Liver (tissue), 8 donors: ENCODE measurements at regions not wholly inside any gene's neighbourhood (a gene's known extent, or its start where the extent isn't known, plus 50 kb on each side); places are given as distances from the start of the nearest gene placed in this dataset.

Experiments used
- DNase-seq: peaks from one replicate; pipeline ENCODE4 v3.0.0-alpha.2; 2017; ENCODE audit warnings: low spot score
- H3K27ac ChIP-seq, 2 donors: one replicate each; pipeline ENCODE4 v1.7.0; 2013; ENCODE audit warnings: inconsistent platforms in 2 of 2, low read length in 2 of 2, control low read depth in 1 of 2, low read depth in 1 of 2, mild to moderate bottlenecking in 1 of 2
- H3K27me3 ChIP-seq, 4 donors: one replicate each; pipeline versions ENCODE4 v1.6.1 to v1.7.0; 2013; ENCODE audit warnings: low read length in 3 of 4, inconsistent platforms in 1 of 4, mild to moderate bottlenecking in 1 of 4, moderate library complexity in 1 of 4; ENCODE audit not compliant: control insufficient read depth in 4 of 4, insufficient read depth in 4 of 4
- H3K36me3 ChIP-seq, 4 donors: one replicate each; pipeline versions ENCODE4 v1.6.1 to v1.7.0; 2013; ENCODE audit warnings: low read length in 3 of 4, mild to moderate bottlenecking in 3 of 4, low read depth in 1 of 4, moderate library complexity in 1 of 4; ENCODE audit not compliant: control insufficient read depth in 4 of 4, insufficient read depth in 3 of 4
- H3K4me1 ChIP-seq, 4 donors: one replicate each; pipeline versions ENCODE4 v1.6.1 to v1.7.0; 2013; ENCODE audit warnings: low read length in 3 of 4, mild to moderate bottlenecking in 3 of 4, moderate library complexity in 1 of 4; ENCODE audit not compliant: control insufficient read depth in 4 of 4, insufficient read depth in 4 of 4
- H3K4me3 ChIP-seq, 3 donors: one replicate each; pipeline versions ENCODE4 v1.6.1 to v1.7.0; 2013; ENCODE audit warnings: low read length in 3 of 3, control low read depth in 1 of 3, low read depth in 1 of 3, mild to moderate bottlenecking in 1 of 3
- H3K9ac ChIP-seq, 2 donors: one replicate each; pipeline ENCODE4 v1.7.0; 2013; ENCODE audit warnings: low read length in 2 of 2, mild to moderate bottlenecking in 2 of 2, moderate library complexity in 2 of 2, control low read depth in 1 of 2, low read depth in 1 of 2
- H3K9me3 ChIP-seq, 4 donors: one replicate each; pipeline versions ENCODE4 v1.6.1 to v1.7.0; 2013; ENCODE audit warnings: low read length in 3 of 4; ENCODE audit not compliant: control insufficient read depth in 4 of 4
- EGR1 ChIP-seq, 2 donors: IDR thresholded peaks; 2 replicates each; pipeline ENCODE4 v1.6.1; 2016 to 2018; ENCODE audit warnings: antibody characterized with exemption in 2 of 2, low read depth in 2 of 2
- FOXA1 ChIP-seq: IDR thresholded peaks from 2 replicates; pipeline ENCODE4 v1.6.1; 2016; ENCODE audit warnings: antibody characterized with exemption
- FOXA2 ChIP-seq: IDR thresholded peaks from 2 replicates; pipeline ENCODE4 v1.6.1; 2016; ENCODE audit warnings: antibody characterized with exemption
- HNF4A ChIP-seq, 2 donors: conservative IDR thresholded peaks; 2 replicates each; pipeline ENCODE4 v1.6.1; 2016; ENCODE audit warnings: antibody characterized with exemption in 2 of 2, mild to moderate bottlenecking in 2 of 2
- HNF4G ChIP-seq: IDR thresholded peaks from 2 replicates; pipeline ENCODE4 v1.6.1; 2016; ENCODE audit warnings: antibody characterized with exemption
- JUND ChIP-seq, 2 donors: IDR thresholded peaks; 2 replicates each; pipeline ENCODE4 v1.6.1; 2016; ENCODE audit warnings: antibody characterized with exemption in 2 of 2
- NR2F2 ChIP-seq: IDR thresholded peaks from 2 replicates; pipeline ENCODE4 v1.6.1; 2016; ENCODE audit warnings: antibody characterized with exemption
- RAD21 ChIP-seq, 2 donors: IDR thresholded peaks; 2 replicates each; pipeline ENCODE4 v1.6.1; 2016; ENCODE audit warnings: antibody characterized with exemption in 2 of 2, mild to moderate bottlenecking in 2 of 2
- RXRA ChIP-seq, 2 donors: IDR thresholded peaks; 2 replicates each; pipeline ENCODE4 v1.6.1; 2017 to 2018; ENCODE audit warnings: antibody characterized with exemption in 2 of 2, mild to moderate bottlenecking in 1 of 2
- SP1 ChIP-seq: IDR thresholded peaks from 2 replicates; pipeline ENCODE4 v1.6.1; 2018; ENCODE audit warnings: antibody characterized with exemption, mild to moderate bottlenecking
- TAF1 ChIP-seq: conservative IDR thresholded peaks from 2 replicates; pipeline ENCODE4 v1.6.1; 2016; ENCODE audit warnings: antibody characterized with exemption, mild to moderate bottlenecking
- YY1 ChIP-seq: IDR thresholded peaks from 2 replicates; pipeline ENCODE4 v1.6.1; 2016; ENCODE audit warnings: antibody characterized with exemption, mild to moderate bottlenecking
- WGBS: extraction: QIAGEN DNeasy Blood & Tissue Kit; methylation state at CpG from one replicate; pipeline ENCODE4 v1.1.7; 2013; 5-methylcytosine and 5-hydroxymethylcytosine counted together
- TF ChIP-seq, protein P1 (sequence below): IDR thresholded peaks from 2 replicates; pipeline ENCODE4 v1.6.1; 2016; ENCODE audit warnings: antibody characterized with exemption, mild to moderate bottlenecking
- TF ChIP-seq, protein P2 (sequence below): fragments of 150-350 bp; IDR thresholded peaks from 2 replicates; pipeline ENCODE4 v1.5.1; 2017; ENCODE audit warnings: improper control_type of control experiment, low read depth, low read length; ENCODE audit not compliant: missing input control
- TF ChIP-seq, protein P3 (sequence below): IDR thresholded peaks from 2 replicates; pipeline ENCODE4 v1.6.1; 2016; ENCODE audit warnings: antibody characterized with exemption
- TF ChIP-seq, protein P4 (sequence below): IDR thresholded peaks from 2 replicates; pipeline ENCODE4 v1.6.1; 2016; ENCODE audit warnings: antibody characterized with exemption
- TF ChIP-seq, protein P5 (sequence below): IDR thresholded peaks from 2 replicates; pipeline ENCODE4 v1.6.1; 2016; ENCODE audit warnings: antibody characterized with exemption
- donor health status: healthy.
- donor health status: healthy.
- donor health status: healthy.
- donor health status: healthy.
- donor health status: healthy.

DNA sequence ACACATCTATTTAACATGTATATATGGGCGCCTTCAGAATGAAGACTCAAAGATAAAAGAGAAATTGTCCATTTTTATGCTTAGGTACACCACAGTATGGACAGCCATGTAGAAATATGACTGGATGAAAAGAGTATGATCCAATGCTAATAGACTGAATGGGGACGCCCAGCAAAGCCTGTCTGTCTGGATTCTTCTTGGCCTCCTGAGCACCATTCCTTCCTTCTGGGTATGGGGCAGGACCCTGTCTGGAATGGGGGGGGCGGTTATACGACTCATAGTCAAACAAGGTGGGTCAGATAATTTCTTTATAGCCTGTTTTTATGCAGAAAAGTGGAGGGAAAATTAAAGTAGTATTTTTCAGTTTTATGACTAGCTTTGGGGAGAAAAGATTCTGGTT lies 81.2 kb upstream of the ABCD3 start:
- H3K9me3 ChIP-seq, result no peaks in the 10 kb centered on the region
- 90% methylated on average over 4 of the region's 4 CpGs for WGBS
- TF ChIP-seq HNF4G (no peak), JUND (IDR thresholded peaks at IDR 0.05) (no peak), NR2F2 (no peak), FOXA1 (no peak), FOXA2 (no peak), SP1 (no peak), RAD21 (IDR thresholded peaks at IDR 0.05) (no peak), YY1 (no peak), TAF1 (no peak), HNF4A (conservative IDR thresholded peaks at IDR 0.05) (no peak)
- TF ChIP-seq, protein P1, sequence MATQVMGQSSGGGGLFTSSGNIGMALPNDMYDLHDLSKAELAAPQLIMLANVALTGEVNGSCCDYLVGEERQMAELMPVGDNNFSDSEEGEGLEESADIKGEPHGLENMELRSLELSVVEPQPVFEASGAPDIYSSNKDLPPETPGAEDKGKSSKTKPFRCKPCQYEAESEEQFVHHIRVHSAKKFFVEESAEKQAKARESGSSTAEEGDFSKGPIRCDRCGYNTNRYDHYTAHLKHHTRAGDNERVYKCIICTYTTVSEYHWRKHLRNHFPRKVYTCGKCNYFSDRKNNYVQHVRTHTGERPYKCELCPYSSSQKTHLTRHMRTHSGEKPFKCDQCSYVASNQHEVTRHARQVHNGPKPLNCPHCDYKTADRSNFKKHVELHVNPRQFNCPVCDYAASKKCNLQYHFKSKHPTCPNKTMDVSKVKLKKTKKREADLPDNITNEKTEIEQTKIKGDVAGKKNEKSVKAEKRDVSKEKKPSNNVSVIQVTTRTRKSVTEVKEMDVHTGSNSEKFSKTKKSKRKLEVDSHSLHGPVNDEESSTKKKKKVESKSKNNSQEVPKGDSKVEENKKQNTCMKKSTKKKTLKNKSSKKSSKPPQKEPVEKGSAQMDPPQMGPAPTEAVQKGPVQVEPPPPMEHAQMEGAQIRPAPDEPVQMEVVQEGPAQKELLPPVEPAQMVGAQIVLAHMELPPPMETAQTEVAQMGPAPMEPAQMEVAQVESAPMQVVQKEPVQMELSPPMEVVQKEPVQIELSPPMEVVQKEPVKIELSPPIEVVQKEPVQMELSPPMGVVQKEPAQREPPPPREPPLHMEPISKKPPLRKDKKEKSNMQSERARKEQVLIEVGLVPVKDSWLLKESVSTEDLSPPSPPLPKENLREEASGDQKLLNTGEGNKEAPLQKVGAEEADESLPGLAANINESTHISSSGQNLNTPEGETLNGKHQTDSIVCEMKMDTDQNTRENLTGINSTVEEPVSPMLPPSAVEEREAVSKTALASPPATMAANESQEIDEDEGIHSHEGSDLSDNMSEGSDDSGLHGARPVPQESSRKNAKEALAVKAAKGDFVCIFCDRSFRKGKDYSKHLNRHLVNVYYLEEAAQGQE, result no peak
- TF ChIP-seq, protein P2, sequence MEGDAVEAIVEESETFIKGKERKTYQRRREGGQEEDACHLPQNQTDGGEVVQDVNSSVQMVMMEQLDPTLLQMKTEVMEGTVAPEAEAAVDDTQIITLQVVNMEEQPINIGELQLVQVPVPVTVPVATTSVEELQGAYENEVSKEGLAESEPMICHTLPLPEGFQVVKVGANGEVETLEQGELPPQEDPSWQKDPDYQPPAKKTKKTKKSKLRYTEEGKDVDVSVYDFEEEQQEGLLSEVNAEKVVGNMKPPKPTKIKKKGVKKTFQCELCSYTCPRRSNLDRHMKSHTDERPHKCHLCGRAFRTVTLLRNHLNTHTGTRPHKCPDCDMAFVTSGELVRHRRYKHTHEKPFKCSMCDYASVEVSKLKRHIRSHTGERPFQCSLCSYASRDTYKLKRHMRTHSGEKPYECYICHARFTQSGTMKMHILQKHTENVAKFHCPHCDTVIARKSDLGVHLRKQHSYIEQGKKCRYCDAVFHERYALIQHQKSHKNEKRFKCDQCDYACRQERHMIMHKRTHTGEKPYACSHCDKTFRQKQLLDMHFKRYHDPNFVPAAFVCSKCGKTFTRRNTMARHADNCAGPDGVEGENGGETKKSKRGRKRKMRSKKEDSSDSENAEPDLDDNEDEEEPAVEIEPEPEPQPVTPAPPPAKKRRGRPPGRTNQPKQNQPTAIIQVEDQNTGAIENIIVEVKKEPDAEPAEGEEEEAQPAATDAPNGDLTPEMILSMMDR, result no peak
- TF ChIP-seq, protein P3, sequence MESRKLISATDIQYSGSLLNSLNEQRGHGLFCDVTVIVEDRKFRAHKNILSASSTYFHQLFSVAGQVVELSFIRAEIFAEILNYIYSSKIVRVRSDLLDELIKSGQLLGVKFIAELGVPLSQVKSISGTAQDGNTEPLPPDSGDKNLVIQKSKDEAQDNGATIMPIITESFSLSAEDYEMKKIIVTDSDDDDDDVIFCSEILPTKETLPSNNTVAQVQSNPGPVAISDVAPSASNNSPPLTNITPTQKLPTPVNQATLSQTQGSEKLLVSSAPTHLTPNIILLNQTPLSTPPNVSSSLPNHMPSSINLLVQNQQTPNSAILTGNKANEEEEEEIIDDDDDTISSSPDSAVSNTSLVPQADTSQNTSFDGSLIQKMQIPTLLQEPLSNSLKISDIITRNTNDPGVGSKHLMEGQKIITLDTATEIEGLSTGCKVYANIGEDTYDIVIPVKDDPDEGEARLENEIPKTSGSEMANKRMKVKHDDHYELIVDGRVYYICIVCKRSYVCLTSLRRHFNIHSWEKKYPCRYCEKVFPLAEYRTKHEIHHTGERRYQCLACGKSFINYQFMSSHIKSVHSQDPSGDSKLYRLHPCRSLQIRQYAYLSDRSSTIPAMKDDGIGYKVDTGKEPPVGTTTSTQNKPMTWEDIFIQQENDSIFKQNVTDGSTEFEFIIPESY, result no peak
- TF ChIP-seq, protein P4, sequence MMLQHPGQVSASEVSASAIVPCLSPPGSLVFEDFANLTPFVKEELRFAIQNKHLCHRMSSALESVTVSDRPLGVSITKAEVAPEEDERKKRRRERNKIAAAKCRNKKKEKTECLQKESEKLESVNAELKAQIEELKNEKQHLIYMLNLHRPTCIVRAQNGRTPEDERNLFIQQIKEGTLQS, result no peak

DNA sequence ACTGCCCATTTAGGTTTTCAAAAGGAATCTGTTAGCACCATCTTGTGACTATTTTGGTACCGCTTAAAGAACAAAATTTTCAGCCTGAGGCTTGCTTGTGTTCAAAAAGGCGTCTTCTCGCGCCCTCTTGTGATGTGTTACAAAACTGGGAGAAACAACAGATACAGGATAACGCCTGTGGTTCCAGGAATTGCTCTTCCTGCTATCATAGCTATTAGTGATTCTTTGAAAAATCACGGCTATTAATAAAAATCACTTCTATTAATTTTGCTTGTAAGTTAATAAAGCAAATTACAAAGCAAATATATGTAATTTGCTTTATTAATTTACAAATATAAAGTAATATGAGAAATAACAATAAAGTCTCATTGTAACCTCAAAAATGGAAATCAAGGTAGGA lies 82.2 kb upstream of the ABCD3 start:
- Histone ChIP-seq H3K4me3 (no peak overlapping the region), H3K27me3 (no peaks in the 10 kb centered on the region), H3K9ac (peak overlapping the region in 1 of 2 donors; percentile 39), H3K36me3 (no peaks in the 10 kb centered on the region), H3K27ac (no peak overlapping the region), H3K4me1 (no peaks in the 10 kb centered on the region), H3K9me3 (no peaks in the 10 kb centered on the region)
- 1% methylated on average over 6 of the region's 6 CpGs for WGBS
- no peak for DNase-seq
- no peak for TF ChIP-seq EGR1 (IDR thresholded peaks at IDR 0.05; ENCODE audit: low read depth in 2 of 2)
- TF ChIP-seq, protein P5, sequence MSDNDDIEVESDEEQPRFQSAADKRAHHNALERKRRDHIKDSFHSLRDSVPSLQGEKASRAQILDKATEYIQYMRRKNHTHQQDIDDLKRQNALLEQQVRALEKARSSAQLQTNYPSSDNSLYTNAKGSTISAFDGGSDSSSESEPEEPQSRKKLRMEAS, result peak; percentile 19
- peak; percentile 8 for TF ChIP-seq TAF1
- TF ChIP-seq, protein P2, result peak; percentile 97
- TF ChIP-seq FOXA1, result no peak
- TF ChIP-seq SP1, result peak; percentile 22
- peak; percentile 44 for TF ChIP-seq YY1
- TF ChIP-seq RAD21 (IDR thresholded peaks at IDR 0.05), result peak; percentile 100
- peak; percentile 41 to 60 for TF ChIP-seq RXRA (IDR thresholded peaks at IDR 0.05)
- TF ChIP-seq, protein P1, result peak; percentile 24
- TF ChIP-seq, protein P4, result no peak
- TF ChIP-seq HNF4G, result peak; percentile 25
- TF ChIP-seq NR2F2, result peak; percentile 58
- peak in 1 of 2 donors; percentile 48 for TF ChIP-seq JUND (IDR thresholded peaks at IDR 0.05)
- TF ChIP-seq HNF4A (conservative IDR thresholded peaks at IDR 0.05), result peak; percentile 18 to 65

More for the DNA sequence above, 81.2 kb upstream of the ABCD3 start:
- H3K36me3 ChIP-seq, result no peaks in the 10 kb centered on the region
- DNase-seq, result no peak
- H3K4me1 ChIP-seq, result no peaks in the 10 kb centered on the region
- H3K27me3 ChIP-seq, result no peaks in the 10 kb centered on the region
- H3K27ac ChIP-seq, result no peak overlapping the region
- no peak overlapping the region for H3K9ac ChIP-seq
- H3K4me3 ChIP-seq, result no peak overlapping the region
